ENCODE measurements at regions not wholly inside any gene's neighbourhood (a gene's known extent, or its start where the extent isn't known, plus 50 kb on each side); places are given as distances from the start of the nearest gene placed in this dataset.

- ATAC-seq (no peak), DNase-seq (ENCODE audit: low read depth, low spot score) (no peak)
- no peak overlapping the region for H3K27ac ChIP-seq (ENCODE audit: low read length)
- CTCF ChIA-PET = no interaction called here
- intact Hi-C loops (cut with micrococcal nuclease; ENCODE audit: unreplicated experiment) = no loop called here
- POLR2A ChIA-PET = no interaction called here
- no TSS peak for BruUV-seq (replicated peaks)
- TF ChIP-seq TCF7L2 (IDR thresholded peaks at IDR 0.05; ENCODE audit: low read depth, low read length) (no peak), SIN3A (IDR thresholded peaks at IDR 0.05; ENCODE audit: borderline replicate concordance, insufficient read depth, low read depth, low read length) (no peak), POLR2AphosphoS5 (IDR thresholded peaks at IDR 0.05; ENCODE audit: low read depth, low read length) (no peak), CTCF (IDR thresholded peaks at IDR 0.05) (no peak)
- TF ChIP-seq, protein P1, sequence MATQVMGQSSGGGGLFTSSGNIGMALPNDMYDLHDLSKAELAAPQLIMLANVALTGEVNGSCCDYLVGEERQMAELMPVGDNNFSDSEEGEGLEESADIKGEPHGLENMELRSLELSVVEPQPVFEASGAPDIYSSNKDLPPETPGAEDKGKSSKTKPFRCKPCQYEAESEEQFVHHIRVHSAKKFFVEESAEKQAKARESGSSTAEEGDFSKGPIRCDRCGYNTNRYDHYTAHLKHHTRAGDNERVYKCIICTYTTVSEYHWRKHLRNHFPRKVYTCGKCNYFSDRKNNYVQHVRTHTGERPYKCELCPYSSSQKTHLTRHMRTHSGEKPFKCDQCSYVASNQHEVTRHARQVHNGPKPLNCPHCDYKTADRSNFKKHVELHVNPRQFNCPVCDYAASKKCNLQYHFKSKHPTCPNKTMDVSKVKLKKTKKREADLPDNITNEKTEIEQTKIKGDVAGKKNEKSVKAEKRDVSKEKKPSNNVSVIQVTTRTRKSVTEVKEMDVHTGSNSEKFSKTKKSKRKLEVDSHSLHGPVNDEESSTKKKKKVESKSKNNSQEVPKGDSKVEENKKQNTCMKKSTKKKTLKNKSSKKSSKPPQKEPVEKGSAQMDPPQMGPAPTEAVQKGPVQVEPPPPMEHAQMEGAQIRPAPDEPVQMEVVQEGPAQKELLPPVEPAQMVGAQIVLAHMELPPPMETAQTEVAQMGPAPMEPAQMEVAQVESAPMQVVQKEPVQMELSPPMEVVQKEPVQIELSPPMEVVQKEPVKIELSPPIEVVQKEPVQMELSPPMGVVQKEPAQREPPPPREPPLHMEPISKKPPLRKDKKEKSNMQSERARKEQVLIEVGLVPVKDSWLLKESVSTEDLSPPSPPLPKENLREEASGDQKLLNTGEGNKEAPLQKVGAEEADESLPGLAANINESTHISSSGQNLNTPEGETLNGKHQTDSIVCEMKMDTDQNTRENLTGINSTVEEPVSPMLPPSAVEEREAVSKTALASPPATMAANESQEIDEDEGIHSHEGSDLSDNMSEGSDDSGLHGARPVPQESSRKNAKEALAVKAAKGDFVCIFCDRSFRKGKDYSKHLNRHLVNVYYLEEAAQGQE (IDR thresholded peaks at IDR 0.05; ENCODE audit: insufficient read depth in 1 of 2, low read depth in 2 of 2, low read length in 1 of 2) = no peak
- no peaks in the 10 kb centered on the region for H3K9me3 ChIP-seq (ENCODE audit: control insufficient read depth, insufficient read depth, low read depth, low read length)
- no peaks in the 10 kb centered on the region for H3K27me3 ChIP-seq (ENCODE audit: control insufficient read depth, insufficient read depth, low read length)
- no peak overlapping the region for H3K4me3 ChIP-seq (ENCODE audit: low read depth in 2 of 2, low read length in 2 of 2)
- in situ Hi-C loops (cut with HindIII; ENCODE audit: low pct_unique_long_range_greater_than_20kb, low sequenced_read_pairs) = no loop called here
- no peaks in the 10 kb centered on the region for H3K4me1 ChIP-seq (ENCODE audit: control insufficient read depth, insufficient read depth, low read length)
- no peaks in the 10 kb centered on the region for H3K36me3 ChIP-seq (ENCODE audit: control insufficient read depth, insufficient read depth, low read length)
Observed at GRCh38 chr3:147551491-147551890, 142.3 kb downstream of the ZIC1 start.

- no peaks in the 10 kb centered on the region for H3K27me3 ChIP-seq (ENCODE audit: control insufficient read depth, insufficient read depth, low read length)
- no peaks in the 10 kb centered on the region for H3K36me3 ChIP-seq (ENCODE audit: control insufficient read depth, insufficient read depth, low read length)
- H3K4me3 ChIP-seq (ENCODE audit: low read depth in 2 of 2, low read length in 2 of 2) = no peak overlapping the region
- in situ Hi-C loops (cut with HindIII; ENCODE audit: low pct_unique_long_range_greater_than_20kb, low sequenced_read_pairs) (no loop called here), intact Hi-C loops (cut with micrococcal nuclease; ENCODE audit: unreplicated experiment) (no loop called here)
- no TSS peak for BruUV-seq (replicated peaks)
- ChIA-PET CTCF (no interaction called here), POLR2A (no interaction called here)
- no peaks in the 10 kb centered on the region for H3K4me1 ChIP-seq (ENCODE audit: control insufficient read depth, insufficient read depth, low read length)
- H3K9me3 ChIP-seq (ENCODE audit: control insufficient read depth, insufficient read depth, low read depth, low read length) = no peaks in the 10 kb centered on the region
- no peak for TF ChIP-seq TCF7L2 (IDR thresholded peaks at IDR 0.05; ENCODE audit: low read depth, low read length)
- TF ChIP-seq, protein P1 (IDR thresholded peaks at IDR 0.05; ENCODE audit: insufficient read depth in 1 of 2, low read depth in 2 of 2, low read length in 1 of 2) = no peak
- no peak for TF ChIP-seq SIN3A (IDR thresholded peaks at IDR 0.05; ENCODE audit: borderline replicate concordance, insufficient read depth, low read depth, low read length)
- no peak for TF ChIP-seq CTCF (IDR thresholded peaks at IDR 0.05)
- no peak for TF ChIP-seq POLR2AphosphoS5 (IDR thresholded peaks at IDR 0.05; ENCODE audit: low read depth, low read length)
- DNase-seq (ENCODE audit: low read depth, low spot score) (no peak), ATAC-seq (no peak)
- no peak overlapping the region for H3K27ac ChIP-seq (ENCODE audit: low read length)
Observed at GRCh38 chr3:147554332-147554731, 145.2 kb downstream of the ZIC1 start.

Measured in Panc1 (cell line).